HEK293 (cell line): ENCODE measurements at regions not wholly inside any gene's neighbourhood (a gene's known extent, or its start where the extent isn't known, plus 50 kb on each side); places are given as distances from the start of the nearest gene placed in this dataset.
A peak's percentile ranks its signal among the peaks of the same experiment; 100 is the strongest.

Source experiments
- CTCF ChIA-PET: fragments of 350-600 bp; formaldehyde crosslinking; extraction: SDS; loops from one replicate; lab custom pipeline; 2021; ENCODE audit warnings: antibody characterized with exemption; lab: Yijun Ruan, JAX
- POLR2A ChIA-PET: fragments of 300-600 bp; formaldehyde crosslinking; extraction: SDS; loops from one replicate; lab custom pipeline; 2020; ENCODE audit warnings: antibody characterized with exemption, inconsistent platforms; lab: Yijun Ruan, JAX
- H3K27ac ChIP-seq: fragments of 200-500 bp; sonication (Bioruptor generic); 2 replicates; pipeline ENCODE4 v1.5.1; 2014; ENCODE audit warnings: low read depth, low read length, control low read depth, inconsistent platforms; ENCODE audit errors: extremely low read depth
- H3K36me3 ChIP-seq, 2 experiments: fragments of 200-500 bp in 1 of 2; sonication (Bioruptor generic) in 1 of 2; 1 replicate in 1 of 2; 2 replicates in 1 of 2; pipeline ENCODE4 v1.5.1; 2014 to 2017; ENCODE audit warnings: inconsistent platforms in 2 of 2, low read length in 2 of 2; ENCODE audit not compliant: control insufficient read depth in 2 of 2, insufficient read depth in 1 of 2
- H3K4me1 ChIP-seq: fragments of 200-500 bp; sonication (Bioruptor generic); 2 replicates; pipeline ENCODE4 v1.5.1; 2014; ENCODE audit warnings: mild to moderate bottlenecking, low read length, inconsistent platforms; ENCODE audit not compliant: control insufficient read depth, insufficient read depth
- H3K4me3 ChIP-seq: 2 replicates; pipeline ENCODE4 v1.5.1; 2011; ENCODE audit warnings: low read depth, mild to moderate bottlenecking, control low read depth, low read length, moderate library complexity
- H3K9me3 ChIP-seq: fragments of 200-500 bp; sonication (Bioruptor generic); 2 replicates; pipeline ENCODE4 v1.5.1; 2014; ENCODE audit warnings: low read depth, low read length, inconsistent platforms; ENCODE audit not compliant: control insufficient read depth, insufficient read depth
- BCL6B ChIP-seq: fragments of 450-650 bp; formaldehyde crosslinking; IDR thresholded peaks from 2 replicates; pipeline ENCODE4 v1.5.1; 2017; ENCODE audit warnings: missing biosample characterization, missing genetic modification characterization
- CTCF ChIP-seq: fragments of 450-650 bp; formaldehyde crosslinking; IDR thresholded peaks from 2 replicates; pipeline ENCODE4 v1.5.1; 2016; ENCODE audit warnings: missing biosample characterization, missing genetic modification characterization
- GFI1B ChIP-seq: fragments of 450-650 bp; formaldehyde crosslinking; IDR thresholded peaks from 2 replicates; pipeline ENCODE4 v1.5.1; 2016; ENCODE audit warnings: missing biosample characterization, missing genetic modification characterization
- MEIS1 ChIP-seq: sonication (generic); formaldehyde crosslinking; IDR thresholded peaks from 2 replicates; pipeline ENCODE4 v1.8.1; 2022; ENCODE audit warnings: missing genetic modification reagents, mild to moderate bottlenecking, borderline replicate concordance
- PRDM2 ChIP-seq: fragments of 450-650 bp; formaldehyde crosslinking; IDR thresholded peaks from 2 replicates; pipeline ENCODE4 v1.5.1; 2016; ENCODE audit warnings: missing biosample characterization, missing genetic modification characterization, borderline replicate concordance
- ZBTB20 ChIP-seq: fragments of 450-650 bp; formaldehyde crosslinking; IDR thresholded peaks from 2 replicates; pipeline ENCODE4 v1.5.1; 2016; ENCODE audit warnings: missing biosample characterization, missing genetic modification characterization
- ZBTB8A ChIP-seq: fragments of 450-650 bp; formaldehyde crosslinking; IDR thresholded peaks from 2 replicates; pipeline ENCODE4 v1.5.1; 2016; ENCODE audit warnings: missing biosample characterization, missing genetic modification characterization
- ZNF114 ChIP-seq: fragments of 450-650 bp; formaldehyde crosslinking; IDR thresholded peaks from 2 replicates; pipeline ENCODE4 v1.5.0; 2017; ENCODE audit warnings: missing biosample characterization, missing genetic modification characterization
- ZNF248 ChIP-seq: fragments of 450-650 bp; formaldehyde crosslinking; IDR thresholded peaks from 2 replicates; pipeline ENCODE4 v1.5.1; 2017; ENCODE audit warnings: missing biosample characterization, missing genetic modification characterization
- ZNF473 ChIP-seq: fragments of 450-650 bp; formaldehyde crosslinking; IDR thresholded peaks from 2 replicates; pipeline ENCODE4 v1.5.1; 2017; ENCODE audit warnings: missing biosample characterization, missing genetic modification characterization
- ZNF518A ChIP-seq: fragments of 450-650 bp; formaldehyde crosslinking; conservative IDR thresholded peaks from 2 replicates; pipeline ENCODE4 v1.5.1; 2016; ENCODE audit warnings: low read depth, missing biosample characterization, missing genetic modification characterization
- ZNF544 ChIP-seq: fragments of 450-650 bp; formaldehyde crosslinking; IDR thresholded peaks from 2 replicates; pipeline ENCODE4 v1.5.0; 2017; ENCODE audit warnings: missing biosample characterization, missing genetic modification characterization

- Histone ChIP-seq H3K4me3 (no peak overlapping the region), H3K9me3 (no peaks in the 10 kb centered on the region), H3K36me3 (no peaks in the 10 kb centered on the region), H3K27ac (no peak overlapping the region), H3K4me1 (no peaks in the 10 kb centered on the region)
- 0 out of 2 replicates have a peak, but pooled peaks have one; percentile 18 for TF ChIP-seq BCL6B (tag by site-specific recombination)
- no peak for TF ChIP-seq ZBTB8A (tag by site-specific recombination)
- TF ChIP-seq ZNF114 = no peak
- no peak for TF ChIP-seq ZNF544 (tag by site-specific recombination)
- no peak for TF ChIP-seq ZNF473
- no peak for TF ChIP-seq ZBTB20 (tag by site-specific recombination)
- no peak for TF ChIP-seq PRDM2 (tag by site-specific recombination)
- ChIA-PET POLR2A (no interaction called here), CTCF (no interaction called here)
Measured at GRCh38 chr4:61143461-61143860, 56.7 kb upstream of the ADGRL3 start.

GRCh38 chr4:61149278-61149677, 50.8 kb upstream of the ADGRL3 start:
- no peaks in the 10 kb centered on the region for H3K4me1 ChIP-seq
- no peak for TF ChIP-seq PRDM2 (tag by site-specific recombination)
- no peak for TF ChIP-seq GFI1B (tag by site-specific recombination)
- TF ChIP-seq ZNF518A = no peak
- no peak for TF ChIP-seq CTCF (tag by site-specific recombination)
- no peak for TF ChIP-seq ZNF248 (tag by site-specific recombination)
- TF ChIP-seq MEIS1 = no peak
- no peaks in the 10 kb centered on the region for H3K9me3 ChIP-seq
- ChIA-PET POLR2A (no interaction called here), CTCF (no interaction called here)
- H3K27ac ChIP-seq = no peak overlapping the region
- H3K4me3 ChIP-seq = no peak overlapping the region
- no peaks in the 10 kb centered on the region for H3K36me3 ChIP-seq
